BJ (cell line): ENCODE measurements at regions not wholly inside any gene's neighbourhood (a gene's known extent, or its start where the extent isn't known, plus 50 kb on each side); places are given as distances from the start of the nearest gene placed in this dataset.

Source experiments
- CTCF ChIA-PET: fragments of 350-600 bp; formaldehyde crosslinking; extraction: SDS; loops from one replicate; lab custom pipeline; 2021; ENCODE audit warnings: antibody characterized with exemption, inconsistent platforms; lab: Yijun Ruan, JAX
- POLR2A ChIA-PET: fragments of 300-600 bp; sonication (Branson Sonifier 250); formaldehyde crosslinking; extraction: SDS; loops from one replicate; lab custom pipeline; 2021; ENCODE audit warnings: antibody characterized with exemption; lab: Charles Lee
- DNase-seq: peaks from one replicate; pipeline ENCODE4 v3.0.0-alpha.2; 2011; ENCODE audit warnings: low read depth
- H3K27me3 ChIP-seq: 2 replicates; pipeline ENCODE4 v1.6.0; 2011; ENCODE audit warnings: low read length; ENCODE audit not compliant: control insufficient read depth, insufficient read depth
- H3K36me3 ChIP-seq: 2 replicates; pipeline ENCODE4 v1.5.1; 2011; ENCODE audit warnings: low read length; ENCODE audit not compliant: control insufficient read depth, insufficient read depth
- H3K4me3 ChIP-seq: 2 replicates; pipeline ENCODE4 v1.5.1; 2011; ENCODE audit warnings: low read depth, mild to moderate bottlenecking, control low read depth, low read length
- TF ChIP-seq, protein P1 (sequence below): IDR thresholded peaks from 2 replicates; pipeline ENCODE4 v1.5.1; 2011; ENCODE audit warnings: low read depth, mild to moderate bottlenecking, control low read depth, inconsistent platforms, low read length, moderate library complexity; ENCODE audit not compliant: insufficient read depth

DNA sequence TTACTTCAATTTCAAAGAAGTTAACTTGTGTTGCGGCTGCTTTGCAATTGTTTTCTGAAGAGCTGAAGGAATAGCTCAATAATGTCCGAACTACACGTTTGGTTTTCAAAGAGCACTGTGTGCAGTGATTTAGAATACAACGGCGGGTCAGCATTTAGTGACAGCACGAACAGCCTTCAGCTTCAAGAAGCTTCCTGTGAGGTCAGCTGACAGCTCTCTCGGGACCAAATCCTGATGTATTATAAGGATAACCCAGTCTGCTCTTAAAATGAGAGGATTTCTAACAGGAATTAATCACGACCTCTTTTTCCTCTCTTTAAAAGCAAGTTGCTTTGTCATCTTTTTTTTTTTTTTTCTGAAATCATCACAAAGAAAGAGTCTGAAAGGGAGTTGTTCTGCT lies 97.9 kb upstream of the UNC13C start:
- ChIA-PET POLR2A (no interaction called here), CTCF (no interaction called here)
- no peak for DNase-seq
- Histone ChIP-seq H3K36me3 (no peaks in the 10 kb centered on the region), H3K4me3 (no peak overlapping the region), H3K27me3 (no peaks in the 10 kb centered on the region)
- TF ChIP-seq, protein P1, sequence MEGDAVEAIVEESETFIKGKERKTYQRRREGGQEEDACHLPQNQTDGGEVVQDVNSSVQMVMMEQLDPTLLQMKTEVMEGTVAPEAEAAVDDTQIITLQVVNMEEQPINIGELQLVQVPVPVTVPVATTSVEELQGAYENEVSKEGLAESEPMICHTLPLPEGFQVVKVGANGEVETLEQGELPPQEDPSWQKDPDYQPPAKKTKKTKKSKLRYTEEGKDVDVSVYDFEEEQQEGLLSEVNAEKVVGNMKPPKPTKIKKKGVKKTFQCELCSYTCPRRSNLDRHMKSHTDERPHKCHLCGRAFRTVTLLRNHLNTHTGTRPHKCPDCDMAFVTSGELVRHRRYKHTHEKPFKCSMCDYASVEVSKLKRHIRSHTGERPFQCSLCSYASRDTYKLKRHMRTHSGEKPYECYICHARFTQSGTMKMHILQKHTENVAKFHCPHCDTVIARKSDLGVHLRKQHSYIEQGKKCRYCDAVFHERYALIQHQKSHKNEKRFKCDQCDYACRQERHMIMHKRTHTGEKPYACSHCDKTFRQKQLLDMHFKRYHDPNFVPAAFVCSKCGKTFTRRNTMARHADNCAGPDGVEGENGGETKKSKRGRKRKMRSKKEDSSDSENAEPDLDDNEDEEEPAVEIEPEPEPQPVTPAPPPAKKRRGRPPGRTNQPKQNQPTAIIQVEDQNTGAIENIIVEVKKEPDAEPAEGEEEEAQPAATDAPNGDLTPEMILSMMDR: no peak

DNA sequence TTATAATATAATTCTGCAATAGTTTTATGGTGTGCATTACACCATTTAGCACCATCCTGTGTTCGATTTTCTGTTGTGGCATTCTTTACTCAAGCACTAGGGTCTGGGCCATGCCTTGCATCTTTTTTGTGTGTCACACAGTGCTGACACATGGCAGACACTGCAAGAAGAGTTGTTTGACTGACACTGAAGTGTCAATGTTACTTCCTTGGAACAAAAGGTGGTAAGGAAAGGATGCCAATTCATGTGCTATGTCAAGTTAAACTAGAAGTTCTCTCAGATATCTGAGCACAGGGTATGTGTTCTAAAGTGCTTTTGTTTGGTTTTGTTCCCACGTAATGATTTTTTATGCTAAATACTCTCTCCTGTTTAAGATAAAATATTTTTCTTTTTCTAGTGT lies 102.5 kb upstream of the UNC13C start:
- H3K4me3 ChIP-seq: no peak overlapping the region
- H3K36me3 ChIP-seq: no peaks in the 10 kb centered on the region
- TF ChIP-seq, protein P1: no peak
- no peak for DNase-seq
- ChIA-PET CTCF (no interaction called here), POLR2A (no interaction called here)
- H3K27me3 ChIP-seq: no peaks in the 10 kb centered on the region

- no peak for DNase-seq
- Histone ChIP-seq H3K27me3 (no peaks in the 10 kb centered on the region), H3K36me3 (no peaks in the 10 kb centered on the region), H3K4me3 (no peak overlapping the region)
- ChIA-PET CTCF (no interaction called here), POLR2A (no interaction called here)
- TF ChIP-seq, protein P1: no peak
Observed at GRCh38 chr15:53875139-53875538, 103.1 kb upstream of the UNC13C start.

DNA sequence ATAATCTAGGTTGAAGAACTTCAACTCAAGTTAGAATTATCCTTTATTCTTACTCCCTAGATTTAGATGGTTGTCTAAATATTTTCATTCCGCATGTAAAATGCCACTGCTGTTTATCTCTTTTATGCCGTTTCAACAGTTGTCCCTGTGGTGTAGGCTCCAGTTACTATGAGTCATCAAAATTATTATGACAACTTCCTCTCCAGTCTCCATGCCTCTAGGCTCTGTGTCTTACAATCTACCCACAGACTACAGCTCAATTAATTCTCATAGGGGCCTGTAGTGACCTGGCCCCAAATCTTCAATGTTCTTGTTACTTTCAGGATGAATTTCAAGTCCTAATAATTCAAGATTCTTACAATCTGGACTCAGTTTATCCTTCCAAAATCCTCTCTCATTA lies 105.8 kb upstream of the UNC13C start:
- CTCF ChIA-PET: no interaction called here
- POLR2A ChIA-PET: no interaction called here
- no peak for DNase-seq
- H3K27me3 ChIP-seq: no peaks in the 10 kb centered on the region
- no peaks in the 10 kb centered on the region for H3K36me3 ChIP-seq
- TF ChIP-seq, protein P1: no peak
- no peak overlapping the region for H3K4me3 ChIP-seq

GRCh38 chr15:53869806-53870073 lies 108.5 kb upstream of the UNC13C start:
- H3K36me3 ChIP-seq: no peaks in the 10 kb centered on the region
- CTCF ChIA-PET: no interaction called here
- no peak for DNase-seq
- no peaks in the 10 kb centered on the region for H3K27me3 ChIP-seq
- no peak overlapping the region for H3K4me3 ChIP-seq
- POLR2A ChIA-PET: no interaction called here
- TF ChIP-seq, protein P1: no peak
